Fibroblast of lung (primary cell): ENCODE measurements at regions not wholly inside any gene's neighbourhood (a gene's known extent, or its start where the extent isn't known, plus 50 kb on each side); places are given as distances from the start of the nearest gene placed in this dataset.
A peak's percentile ranks its signal among the peaks of the same experiment; 100 is the strongest.

Experiments
- DNase-seq, 2 donors: peaks; one replicate each; pipeline versions ENCODE4 v3.0.0 to v3.0.0-alpha.2; 2010; ENCODE audit warnings: low read depth in 2 of 2
- H2AFZ ChIP-seq: 2 replicates; pipeline ENCODE4 v1.5.1; 2012; ENCODE audit warnings: low read length, control low read depth, inconsistent platforms
- H3K27ac ChIP-seq: 2 replicates; pipeline ENCODE4 v1.5.1; 2011; ENCODE audit warnings: low read length, control low read depth; ENCODE audit not compliant: insufficient read depth
- H3K27me3 ChIP-seq: 2 replicates; pipeline ENCODE4 v1.5.1; 2011; ENCODE audit warnings: mild to moderate bottlenecking, low read length; ENCODE audit not compliant: control insufficient read depth, insufficient read depth
- H3K36me3 ChIP-seq: 2 replicates; pipeline ENCODE4 v1.5.1; 2011; ENCODE audit warnings: low read length; ENCODE audit not compliant: control insufficient read depth, insufficient read depth
- H3K4me1 ChIP-seq: 2 replicates; pipeline ENCODE4 v1.5.1; 2011; ENCODE audit warnings: low read length; ENCODE audit not compliant: control insufficient read depth, insufficient read depth; ENCODE audit errors: extremely low read depth
- H3K4me2 ChIP-seq: 2 replicates; pipeline ENCODE4 v1.5.1; 2011; ENCODE audit warnings: low read length, control low read depth; ENCODE audit not compliant: insufficient read depth; ENCODE audit errors: extremely low read depth
- H3K4me3 ChIP-seq, 4 experiments: fragments of 200-600 bp in 1 of 4; sonication (generic) in 1 of 4; replicated peaks in 1 of 4; 2 replicates each; pipeline ENCODE4 v1.5.1; 2011 to 2016; ENCODE audit warnings: low read length in 4 of 4, low read depth in 3 of 4, mild to moderate bottlenecking in 3 of 4, control low read depth in 2 of 4, inconsistent platforms in 1 of 4, mixed read lengths in 1 of 4; ENCODE audit not compliant: insufficient read depth in 1 of 4; ENCODE audit errors: control extremely low read depth in 1 of 4
- H3K79me2 ChIP-seq: 2 replicates; pipeline ENCODE4 v1.5.1; 2012; ENCODE audit warnings: mild to moderate bottlenecking, low read length, inconsistent platforms; ENCODE audit not compliant: control insufficient read depth, insufficient read depth
- H3K9ac ChIP-seq: 2 replicates; pipeline ENCODE4 v1.5.1; 2011; ENCODE audit warnings: mild to moderate bottlenecking, low read length, control low read depth; ENCODE audit not compliant: insufficient read depth
- H3K9me3 ChIP-seq: 2 replicates; pipeline ENCODE4 v1.5.1; 2012; ENCODE audit warnings: low read depth, low read length; ENCODE audit not compliant: control insufficient read depth, insufficient read depth
- H4K20me1 ChIP-seq: 2 replicates; pipeline ENCODE4 v1.5.1; 2011; ENCODE audit warnings: low read length; ENCODE audit not compliant: control insufficient read depth, insufficient read depth; ENCODE audit errors: extremely low read depth
- CTCF ChIP-seq, 2 donors: IDR thresholded peaks in 1 of 2; conservative IDR thresholded peaks in 1 of 2; 1 replicate in 1 of 2; 2 replicates in 1 of 2; pipeline ENCODE4 v1.5.1; 2011 to 2012; ENCODE audit warnings: low read length in 2 of 2, control low read depth in 1 of 2, inconsistent platforms in 1 of 2, low read depth in 1 of 2, mild to moderate bottlenecking in 1 of 2
- EZH2 ChIP-seq: IDR thresholded peaks from 2 replicates; pipeline ENCODE4 v1.5.1; 2012; ENCODE audit warnings: low read length, control low read depth, mild to moderate bottlenecking; ENCODE audit errors: missing control alignments

GRCh38 chr6:125480571-125480970, 178.8 kb upstream of the HDDC2 start:
- Histone ChIP-seq H3K36me3 (no peaks in the 10 kb centered on the region), H3K27me3 (no peaks in the 10 kb centered on the region), H3K9ac (no peak overlapping the region), H3K4me2 (no peak overlapping the region), H2AFZ (no peak overlapping the region), H3K4me1 (no peaks in the 10 kb centered on the region), H3K27ac (no peak overlapping the region), H4K20me1 (no peaks in the 10 kb centered on the region), H3K79me2 (no peaks in the 10 kb centered on the region), H3K4me3 (no peak overlapping the region), H3K9me3 (no peaks in the 10 kb centered on the region)
- DNase-seq, result no peak
- TF ChIP-seq CTCF (conservative IDR thresholded peaks at IDR 0.05 in 1 of 2, IDR thresholded peaks at IDR 0.05 in 1 of 2; ENCODE audit: low read depth in 1 of 2, low read length in 2 of 2) (no peak), EZH2 (no peak)

GRCh38 chr6:125481056-125481455, 179.3 kb upstream of the HDDC2 start:
- H3K79me2 ChIP-seq, result no peaks in the 10 kb centered on the region
- H2AFZ ChIP-seq, result no peak overlapping the region
- H3K9ac ChIP-seq, result no peak overlapping the region
- no peak for TF ChIP-seq CTCF (conservative IDR thresholded peaks at IDR 0.05 in 1 of 2, IDR thresholded peaks at IDR 0.05 in 1 of 2; ENCODE audit: low read depth in 1 of 2, low read length in 2 of 2)
- no peak for TF ChIP-seq EZH2
- DNase-seq, result peak in 1 of 2 donors; percentile 1
- no peaks in the 10 kb centered on the region for H4K20me1 ChIP-seq
- no peak overlapping the region for H3K27ac ChIP-seq
- no peaks in the 10 kb centered on the region for H3K36me3 ChIP-seq
- no peak overlapping the region for H3K4me2 ChIP-seq
- no peaks in the 10 kb centered on the region for H3K9me3 ChIP-seq
- no peaks in the 10 kb centered on the region for H3K4me1 ChIP-seq
- H3K27me3 ChIP-seq, result no peaks in the 10 kb centered on the region
- H3K4me3 ChIP-seq, result no peak overlapping the region

- H3K4me2 ChIP-seq, result no peak overlapping the region
- no peaks in the 10 kb centered on the region for H3K9me3 ChIP-seq
- no peak overlapping the region for H3K27ac ChIP-seq
- H3K4me1 ChIP-seq, result no peaks in the 10 kb centered on the region
- no peak overlapping the region for H3K9ac ChIP-seq
- H3K27me3 ChIP-seq, result no peaks in the 10 kb centered on the region
- no peaks in the 10 kb centered on the region for H3K79me2 ChIP-seq
- no peaks in the 10 kb centered on the region for H4K20me1 ChIP-seq
- TF ChIP-seq EZH2, result no peak
- no peak for TF ChIP-seq CTCF (conservative IDR thresholded peaks at IDR 0.05 in 1 of 2, IDR thresholded peaks at IDR 0.05 in 1 of 2; ENCODE audit: low read depth in 1 of 2, low read length in 2 of 2)
- no peak for DNase-seq
- H2AFZ ChIP-seq, result no peak overlapping the region
- H3K36me3 ChIP-seq, result no peaks in the 10 kb centered on the region
- H3K4me3 ChIP-seq, result no peak overlapping the region
Measured at GRCh38 chr6:125485757-125486156, 184.0 kb upstream of the HDDC2 start.
